ENCODE measurements at regions not wholly inside any gene's neighbourhood (a gene's known extent, or its start where the extent isn't known, plus 50 kb on each side); places are given as distances from the start of the nearest gene placed in this dataset.
A peak's percentile ranks its signal among the peaks of the same experiment; 100 is the strongest.

GRCh38 chr18:48470484-48471180 is 61.4 kb upstream of the ZBTB7C start:
- Histone ChIP-seq H3K36me3 (no peaks in the 10 kb centered on the region), H3K4me3 (no peak overlapping the region), H3K27ac (peak overlapping the region; percentile 7 to 24), H3K9me3 (no peaks in the 10 kb centered on the region), H3K27me3 (no peaks in the 10 kb centered on the region), H3K4me1 (peaks cover 0 to 9% (median under 1%) of the 10 kb centered on the region in 4 donors)
- TF ChIP-seq CTCF (IDR thresholded peaks at IDR 0.05), result no peak
- intact Hi-C loops (cut with DNase I; ENCODE audit: low total_unique reads), result no loop called here
- no peak for DNase-seq

- H3K36me3 ChIP-seq, result no peaks in the 10 kb centered on the region
- no peak for DNase-seq
- H3K27me3 ChIP-seq, result no peaks in the 10 kb centered on the region
- TF ChIP-seq CTCF (IDR thresholded peaks at IDR 0.05), result no peak
- H3K9me3 ChIP-seq, result no peaks in the 10 kb centered on the region
- H3K4me1 ChIP-seq, result peaks cover 0 to 9% (median 0%) of the 10 kb centered on the region in 4 donors
- no peak overlapping the region for H3K4me3 ChIP-seq
- H3K27ac ChIP-seq, result no peak overlapping the region
- intact Hi-C loops (cut with DNase I; ENCODE audit: low total_unique reads), result no loop called here
These were observed 59.0 kb upstream of the ZBTB7C start for GRCh38 chr18:48468151-48468550.

- DNase-seq, result no peak
- Histone ChIP-seq H3K4me3 (no peak overlapping the region), H3K27ac (no peak overlapping the region), H3K27me3 (no peaks in the 10 kb centered on the region), H3K4me1 (peaks cover 0 to 9% (median 0%) of the 10 kb centered on the region in 4 donors), H3K36me3 (no peaks in the 10 kb centered on the region), H3K9me3 (no peaks in the 10 kb centered on the region)
- intact Hi-C loops (cut with DNase I; ENCODE audit: low total_unique reads), result no loop called here
- no peak for TF ChIP-seq CTCF (IDR thresholded peaks at IDR 0.05)
These were observed 58.0 kb upstream of the ZBTB7C start for GRCh38 chr18:48467231-48467630.

- intact Hi-C loops (cut with DNase I; ENCODE audit: low total_unique reads), result no loop called here
- DNase-seq, result no peak
- Histone ChIP-seq H3K4me1 (no peaks in the 10 kb centered on the region), H3K36me3 (no peaks in the 10 kb centered on the region), H3K4me3 (no peak overlapping the region), H3K9me3 (no peaks in the 10 kb centered on the region), H3K27me3 (no peaks in the 10 kb centered on the region), H3K27ac (no peak overlapping the region)
- no peak for TF ChIP-seq CTCF (IDR thresholded peaks at IDR 0.05)
These were observed 53.3 kb upstream of the ZBTB7C start for GRCh38 chr18:48462510-48462909.

- Histone ChIP-seq H3K4me3 (no peak overlapping the region), H3K4me1 (peaks cover 0 to 5% (median 2%) of the 10 kb centered on the region in 4 donors), H3K27ac (no peak overlapping the region), H3K9me3 (no peaks in the 10 kb centered on the region), H3K27me3 (no peaks in the 10 kb centered on the region), H3K36me3 (no peaks in the 10 kb centered on the region)
- intact Hi-C loops (cut with DNase I; ENCODE audit: low total_unique reads), result no loop called here
- no peak for DNase-seq
- TF ChIP-seq CTCF (IDR thresholded peaks at IDR 0.05), result no peak
These were observed 51.9 kb upstream of the ZBTB7C start for GRCh38 chr18:48460929-48461583.

Measured in tibial artery (tissue), 4 donors.